PC-9 (cell line): ENCODE measurements at regions not wholly inside any gene's neighbourhood (a gene's known extent, or its start where the extent isn't known, plus 50 kb on each side); places are given as distances from the start of the nearest gene placed in this dataset.

Experiments
- BruUV-seq: library from RNA; stranded (reverse); fragments of 400-500 nt; replicated peaks from 2 replicates; lab custom pipeline; 2021; lab: Mats Ljungman, UMichigan
- CTCF ChIA-PET: fragments of 300-600 bp; sonication (Branson Sonifier 250); formaldehyde crosslinking; loops from one replicate; lab custom pipeline; 2022; ENCODE audit warnings: antibody characterized with exemption; lab: Charles Lee
- POLR2A ChIA-PET: fragments of 300-600 bp; sonication (Branson Sonifier 250); formaldehyde crosslinking; loops from one replicate; lab custom pipeline; 2022; ENCODE audit warnings: antibody characterized with exemption; ENCODE audit not compliant: unreplicated experiment; lab: Charles Lee
- DNase-seq, 2 experiments: peaks; one replicate each; pipeline versions ENCODE4 v3.0.0 to v3.0.0-alpha.2; 2015 to 2022; ENCODE audit warnings: mixed read lengths in 1 of 2
- H2AFZ ChIP-seq: fragments of 200-600 bp; sonication (generic); 2 replicates; pipeline ENCODE4 v1.8.1; 2017; ENCODE audit warnings: antibody characterized with exemption
- H3F3A ChIP-seq: fragments of 200-600 bp; sonication (generic); 2 replicates; pipeline ENCODE4 v1.8.1; 2017; ENCODE audit warnings: antibody characterized with exemption, mild to moderate bottlenecking, low read depth; ENCODE audit not compliant: insufficient read depth
- H3K27ac ChIP-seq: fragments of 200-600 bp; sonication (generic); 2 replicates; pipeline ENCODE4 v1.6.1; 2016; ENCODE audit warnings: mixed run types
- H3K27me3 ChIP-seq: fragments of 200-600 bp; sonication (generic); 2 replicates; pipeline ENCODE4 v1.6.1; 2016; ENCODE audit warnings: low read depth, mixed run types; ENCODE audit not compliant: insufficient read depth
- H3K36me3 ChIP-seq: fragments of 200-600 bp; sonication (generic); 2 replicates; pipeline ENCODE4 v1.6.1; 2016; ENCODE audit warnings: low read depth, mixed run types
- H3K4me1 ChIP-seq: fragments of 200-600 bp; sonication (generic); replicated peaks from 2 replicates; pipeline ENCODE4 v1.6.1; 2016; ENCODE audit warnings: mixed run types; ENCODE audit not compliant: insufficient read depth
- H3K4me2 ChIP-seq: fragments of 200-600 bp; sonication (generic); 2 replicates; pipeline ENCODE4 v1.6.1; 2017; ENCODE audit warnings: mixed run types
- H3K4me3 ChIP-seq: fragments of 200-600 bp; sonication (generic); 2 replicates; pipeline ENCODE4 v1.6.1; 2016; ENCODE audit warnings: mixed run types
- H3K79me2 ChIP-seq: fragments of 200-600 bp; sonication (generic); 2 replicates; pipeline ENCODE4 v1.6.1; 2017; ENCODE audit warnings: low read depth, mixed run types
- H3K9me2 ChIP-seq: fragments of 200-600 bp; sonication (generic); 2 replicates; pipeline ENCODE4 v1.8.1; 2017; ENCODE audit warnings: mild to moderate bottlenecking; ENCODE audit not compliant: insufficient read depth
- H3K9me3 ChIP-seq: fragments of 200-600 bp; sonication (generic); 2 replicates; pipeline ENCODE4 v1.8.1; 2016; ENCODE audit warnings: low read depth; ENCODE audit not compliant: insufficient read depth
- H4K20me1 ChIP-seq: fragments of 200-600 bp; sonication (generic); 2 replicates; pipeline ENCODE4 v1.8.1; 2017; ENCODE audit not compliant: insufficient read depth
- CTCF ChIP-seq: fragments of 200-600 bp; sonication (generic); conservative IDR thresholded peaks from 2 replicates; pipeline ENCODE4 v1.6.1; 2017; ENCODE audit warnings: mixed run types, antibody characterized with exemption, mild to moderate bottlenecking, moderate library complexity
- EZH2 ChIP-seq: fragments of 200-600 bp; sonication (generic); IDR thresholded peaks from 2 replicates; pipeline ENCODE4 v1.8.0; 2017; ENCODE audit warnings: antibody characterized with exemption, low read depth
- intact Hi-C: fragments of 100-400 bp; cut with micrococcal nuclease; formaldehyde crosslinking; loops from one replicate; pipeline ENCODE4 v1.10.0; 2022; ENCODE audit not compliant: unreplicated experiment

GRCh38 chr1:4600615-4601460, 53.6 kb upstream of the AJAP1 start:
- ChIA-PET POLR2A (no interaction called here), CTCF (no interaction called here)
- no peaks in the 10 kb centered on the region for H3K36me3 ChIP-seq
- TF ChIP-seq EZH2, result no peak
- no peak for TF ChIP-seq CTCF
- H3K4me1 ChIP-seq, result no peaks in the 10 kb centered on the region
- H3K27me3 ChIP-seq, result peaks cover 41% of the 10 kb centered on the region
- no peaks in the 10 kb centered on the region for H3K79me2 ChIP-seq
- H3K27ac ChIP-seq, result no peak overlapping the region
- no peak overlapping the region for H2AFZ ChIP-seq
- no peak overlapping the region for H3K4me3 ChIP-seq
- no peaks in the 10 kb centered on the region for H4K20me1 ChIP-seq
- no peaks in the 10 kb centered on the region for H3F3A ChIP-seq
- no peaks in the 10 kb centered on the region for H3K9me3 ChIP-seq
- no TSS peak for BruUV-seq
- no peak overlapping the region for H3K4me2 ChIP-seq
- intact Hi-C loops, result no loop called here
- DNase-seq, result no peak
- H3K9me2 ChIP-seq, result no peaks in the 10 kb centered on the region

- Histone ChIP-seq H3K4me3 (no peak overlapping the region), H3K9me2 (no peaks in the 10 kb centered on the region), H3K27me3 (peaks cover 41% of the 10 kb centered on the region), H4K20me1 (no peaks in the 10 kb centered on the region), H3K9me3 (no peaks in the 10 kb centered on the region), H3K27ac (no peak overlapping the region), H3K36me3 (no peaks in the 10 kb centered on the region), H3K4me2 (no peak overlapping the region), H3K79me2 (no peaks in the 10 kb centered on the region), H3F3A (no peaks in the 10 kb centered on the region), H3K4me1 (no peaks in the 10 kb centered on the region), H2AFZ (no peak overlapping the region)
- no TSS peak for BruUV-seq
- ChIA-PET CTCF (no interaction called here), POLR2A (no interaction called here)
- intact Hi-C loops, result no loop called here
- TF ChIP-seq EZH2, result no peak
- DNase-seq, result no peak
These were observed 52.5 kb upstream of the AJAP1 start for GRCh38 chr1:4601941-4602340.

GRCh38 chr1:4602462-4603294, 51.7 kb upstream of the AJAP1 start:
- H3F3A ChIP-seq, result no peaks in the 10 kb centered on the region
- no peak overlapping the region for H3K4me2 ChIP-seq
- no peaks in the 10 kb centered on the region for H3K9me2 ChIP-seq
- H2AFZ ChIP-seq, result no peak overlapping the region
- no peaks in the 10 kb centered on the region for H3K4me1 ChIP-seq
- no peak for DNase-seq
- no peak overlapping the region for H3K27ac ChIP-seq
- no peaks in the 10 kb centered on the region for H3K79me2 ChIP-seq
- intact Hi-C loops, result no loop called here
- peaks cover 37% of the 10 kb centered on the region for H3K27me3 ChIP-seq
- no peaks in the 10 kb centered on the region for H3K9me3 ChIP-seq
- H3K36me3 ChIP-seq, result no peaks in the 10 kb centered on the region
- ChIA-PET CTCF (no interaction called here), POLR2A (no interaction called here)
- H3K4me3 ChIP-seq, result no peak overlapping the region
- no peak for TF ChIP-seq EZH2
- TF ChIP-seq CTCF, result no peak
- H4K20me1 ChIP-seq, result no peaks in the 10 kb centered on the region
- no TSS peak for BruUV-seq
